ENCODE measurements at regions not wholly inside any gene's neighbourhood (a gene's known extent, or its start where the extent isn't known, plus 50 kb on each side); places are given as distances from the start of the nearest gene placed in this dataset.

DNA sequence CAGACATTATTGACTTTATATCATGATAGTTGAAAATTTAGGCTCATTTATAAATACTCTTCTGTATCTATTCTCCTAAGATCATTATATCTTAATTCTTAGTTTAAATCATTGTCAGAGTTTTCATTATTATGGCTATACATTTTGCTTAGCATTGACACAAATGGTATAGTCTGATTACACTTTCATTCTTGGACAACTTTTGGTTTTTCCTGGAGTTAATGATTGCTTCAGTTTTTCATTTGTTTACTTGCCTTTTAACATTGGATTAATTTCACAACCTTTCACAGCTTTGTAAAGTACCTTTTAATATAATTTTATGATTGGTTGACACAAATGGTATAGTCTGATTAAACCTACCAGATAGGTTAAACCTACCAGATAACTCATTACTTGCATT, 298.2 kb downstream of the DYSF start:
- Histone ChIP-seq H3K4me2 (ENCODE audit: low read depth, low read length) (no peak overlapping the region), H3K27ac (ENCODE audit: extremely low read length, insufficient read depth, low read length) (no peak overlapping the region), H3K79me2 (ENCODE audit: insufficient read depth, low read length) (no peaks in the 10 kb centered on the region), H3K36me3 (replicated peaks in 1 of 2; ENCODE audit: control insufficient read depth in 1 of 2, insufficient read depth in 2 of 2, low read length in 2 of 2) (no peaks in the 10 kb centered on the region), H3K9ac (ENCODE audit: insufficient read depth, low read depth, low read length) (no peak overlapping the region), H3K4me1 (ENCODE audit: insufficient read depth, low read length) (peaks cover 8% of the 10 kb centered on the region; the same call in 1 of the 2 replicates), H4K20me1 (ENCODE audit: insufficient read depth, low read length) (no peaks in the 10 kb centered on the region), H3K9me3 (ENCODE audit: low read length) (no peaks in the 10 kb centered on the region), H3K4me3 (replicated peaks in 1 of 3; ENCODE audit: insufficient read depth in 1 of 3, low read depth in 2 of 3, low read length in 3 of 3) (no peak overlapping the region), H2AFZ (ENCODE audit: low read length) (no peak overlapping the region), H3K27me3 (ENCODE audit: control insufficient read depth in 1 of 2, insufficient read depth in 2 of 2, low read length in 2 of 2) (no peaks in the 10 kb centered on the region; a peak in 1 of 5 replicates)
- TF ChIP-seq FOXC1 (CRISPR knock-in tag; IDR thresholded peaks at IDR 0.05; ENCODE audit: borderline replicate concordance), result no peak
- TF ChIP-seq ZNF264 (CRISPR knock-in tag; IDR thresholded peaks at IDR 0.05), result no peak
- no peak for TF ChIP-seq ZMYM3 (CRISPR knock-in tag; IDR thresholded peaks at IDR 0.05)
- TF ChIP-seq, protein P1, sequence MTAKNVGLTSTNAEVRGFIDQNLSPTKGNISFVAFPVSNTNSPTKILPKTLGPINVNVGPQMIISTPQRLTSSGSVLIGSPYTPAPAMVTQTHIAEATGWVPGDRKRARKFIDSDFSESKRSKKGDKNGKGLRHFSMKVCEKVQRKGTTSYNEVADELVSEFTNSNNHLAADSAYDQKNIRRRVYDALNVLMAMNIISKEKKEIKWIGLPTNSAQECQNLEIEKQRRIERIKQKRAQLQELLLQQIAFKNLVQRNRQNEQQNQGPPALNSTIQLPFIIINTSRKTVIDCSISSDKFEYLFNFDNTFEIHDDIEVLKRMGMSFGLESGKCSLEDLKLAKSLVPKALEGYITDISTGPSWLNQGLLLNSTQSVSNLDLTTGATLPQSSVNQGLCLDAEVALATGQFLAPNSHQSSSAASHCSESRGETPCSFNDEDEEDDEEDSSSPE (CRISPR knock-in tag; IDR thresholded peaks at IDR 0.05), result no peak
- TF ChIP-seq HOXA9 (CRISPR knock-in tag; IDR thresholded peaks at IDR 0.05; ENCODE audit: borderline replicate concordance), result no peak
- TF ChIP-seq, protein P2, sequence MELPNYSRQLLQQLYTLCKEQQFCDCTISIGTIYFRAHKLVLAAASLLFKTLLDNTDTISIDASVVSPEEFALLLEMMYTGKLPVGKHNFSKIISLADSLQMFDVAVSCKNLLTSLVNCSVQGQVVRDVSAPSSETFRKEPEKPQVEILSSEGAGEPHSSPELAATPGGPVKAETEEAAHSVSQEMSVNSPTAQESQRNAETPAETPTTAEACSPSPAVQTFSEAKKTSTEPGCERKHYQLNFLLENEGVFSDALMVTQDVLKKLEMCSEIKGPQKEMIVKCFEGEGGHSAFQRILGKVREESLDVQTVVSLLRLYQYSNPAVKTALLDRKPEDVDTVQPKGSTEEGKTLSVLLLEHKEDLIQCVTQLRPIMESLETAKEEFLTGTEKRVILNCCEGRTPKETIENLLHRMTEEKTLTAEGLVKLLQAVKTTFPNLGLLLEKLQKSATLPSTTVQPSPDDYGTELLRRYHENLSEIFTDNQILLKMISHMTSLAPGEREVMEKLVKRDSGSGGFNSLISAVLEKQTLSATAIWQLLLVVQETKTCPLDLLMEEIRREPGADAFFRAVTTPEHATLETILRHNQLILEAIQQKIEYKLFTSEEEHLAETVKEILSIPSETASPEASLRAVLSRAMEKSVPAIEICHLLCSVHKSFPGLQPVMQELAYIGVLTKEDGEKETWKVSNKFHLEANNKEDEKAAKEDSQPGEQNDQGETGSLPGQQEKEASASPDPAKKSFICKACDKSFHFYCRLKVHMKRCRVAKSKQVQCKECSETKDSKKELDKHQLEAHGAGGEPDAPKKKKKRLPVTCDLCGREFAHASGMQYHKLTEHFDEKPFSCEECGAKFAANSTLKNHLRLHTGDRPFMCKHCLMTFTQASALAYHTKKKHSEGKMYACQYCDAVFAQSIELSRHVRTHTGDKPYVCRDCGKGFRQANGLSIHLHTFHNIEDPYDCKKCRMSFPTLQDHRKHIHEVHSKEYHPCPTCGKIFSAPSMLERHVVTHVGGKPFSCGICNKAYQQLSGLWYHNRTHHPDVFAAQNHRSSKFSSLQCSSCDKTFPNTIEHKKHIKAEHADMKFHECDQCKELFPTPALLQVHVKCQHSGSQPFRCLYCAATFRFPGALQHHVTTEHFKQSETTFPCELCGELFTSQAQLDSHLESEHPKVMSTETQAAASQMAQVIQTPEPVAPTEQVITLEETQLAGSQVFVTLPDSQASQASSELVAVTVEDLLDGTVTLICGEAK (IDR thresholded peaks at IDR 0.05), result no peak
- TF ChIP-seq, protein P2 (CRISPR knock-in tag; IDR thresholded peaks at IDR 0.05), result no peak
- no peak for TF ChIP-seq ATF7 (IDR thresholded peaks at IDR 0.05)
- TF ChIP-seq ATF7 (CRISPR knock-in tag; IDR thresholded peaks at IDR 0.05), result no peak
- TF ChIP-seq ZNF670 (CRISPR knock-in tag; IDR thresholded peaks at IDR 0.05; ENCODE audit: borderline replicate concordance), result no peak
- no peak for TF ChIP-seq ZNF343 (CRISPR knock-in tag; IDR thresholded peaks at IDR 0.05)
- TF ChIP-seq ZNF589 (CRISPR knock-in tag; conservative IDR thresholded peaks at IDR 0.05), result no peak
- no peak for TF ChIP-seq RBM39 (IDR thresholded peaks at IDR 0.05; ENCODE audit: low read depth, low read length, poor library complexity, severe bottlenecking)
- TF ChIP-seq, protein P3, sequence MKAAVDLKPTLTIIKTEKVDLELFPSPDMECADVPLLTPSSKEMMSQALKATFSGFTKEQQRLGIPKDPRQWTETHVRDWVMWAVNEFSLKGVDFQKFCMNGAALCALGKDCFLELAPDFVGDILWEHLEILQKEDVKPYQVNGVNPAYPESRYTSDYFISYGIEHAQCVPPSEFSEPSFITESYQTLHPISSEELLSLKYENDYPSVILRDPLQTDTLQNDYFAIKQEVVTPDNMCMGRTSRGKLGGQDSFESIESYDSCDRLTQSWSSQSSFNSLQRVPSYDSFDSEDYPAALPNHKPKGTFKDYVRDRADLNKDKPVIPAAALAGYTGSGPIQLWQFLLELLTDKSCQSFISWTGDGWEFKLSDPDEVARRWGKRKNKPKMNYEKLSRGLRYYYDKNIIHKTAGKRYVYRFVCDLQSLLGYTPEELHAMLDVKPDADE (CRISPR knock-in tag; IDR thresholded peaks at IDR 0.05), result no peak
- TF ChIP-seq ZNF34 (CRISPR knock-in tag; IDR thresholded peaks at IDR 0.05; ENCODE audit: borderline replicate concordance), result no peak
- no peak for TF ChIP-seq ZNF251 (CRISPR knock-in tag; IDR thresholded peaks at IDR 0.05)
- BruUV-seq (replicated peaks), result no TSS peak
- no peak for DNase-seq (ENCODE audit: low spot score)
- ChIA-PET POLR2A (no interaction called here), CTCF (ENCODE audit: low intra/inter-chr PET ratio, low total read pairs) (no interaction called here)
- FAIRE-seq, result no peak
- intact Hi-C loops (cut with micrococcal nuclease; ENCODE audit: unreplicated experiment), result no loop called here
- no peak for ATAC-seq
- in situ Hi-C loops (cut with HindIII; ENCODE audit: extremely low pct_ligation_motif_present, low pct_unique_long_range_greater_than_20kb), result no loop called here

Data from HepG2 (cell line).